HEK293T (cell line): ENCODE measurements at regions not wholly inside any gene's neighbourhood (a gene's known extent, or its start where the extent isn't known, plus 50 kb on each side); places are given as distances from the start of the nearest gene placed in this dataset.

Experiments used
- BHLHE40 ChIP-seq: fragments of 450-650 bp; IDR thresholded peaks from 2 replicates; pipeline ENCODE4 v1.6.1; 2016; ENCODE audit warnings: mild to moderate bottlenecking, moderate library complexity, borderline replicate concordance
- FOXM1 ChIP-seq: fragments of 450-650 bp; IDR thresholded peaks from 2 replicates; pipeline ENCODE4 v1.6.1; 2017; ENCODE audit warnings: mild to moderate bottlenecking, borderline replicate concordance
- NFRKB ChIP-seq: fragments of 450-650 bp; IDR thresholded peaks from 2 replicates; pipeline ENCODE4 v1.6.1; 2016; ENCODE audit warnings: mild to moderate bottlenecking, moderate library complexity
- PKNOX1 ChIP-seq: fragments of 450-650 bp; IDR thresholded peaks from 2 replicates; pipeline ENCODE4 v1.6.1; 2016
- TARDBP ChIP-seq: fragments of 450-650 bp; IDR thresholded peaks from 2 replicates; pipeline ENCODE4 v1.6.1; 2016

- TF ChIP-seq NFRKB (no peak), TARDBP (no peak), FOXM1 (no peak), BHLHE40 (no peak), PKNOX1 (no peak)
Observed at GRCh38 chr9:86672301-86672700, 275.0 kb downstream of the GAS1 start.
